ENCODE measurements at regions not wholly inside any gene's neighbourhood (a gene's known extent, or its start where the extent isn't known, plus 50 kb on each side); places are given as distances from the start of the nearest gene placed in this dataset.

GRCh38 chr7:142320883-142321282 is 63.0 kb upstream of the PRSS58 start:
- TF ChIP-seq CTCF (IDR thresholded peaks at IDR 0.05) = no peak
- no peak for DNase-seq (ENCODE audit: low spot score in 2 of 2)
- Histone ChIP-seq H3K27me3 (no peaks in the 10 kb centered on the region), H3K4me1 (no peaks in the 10 kb centered on the region), H3K36me3 (no peaks in the 10 kb centered on the region), H3K27ac (no peak overlapping the region), H3K4me3 (no peak overlapping the region), H3K9me3 (no peaks in the 10 kb centered on the region)
- intact Hi-C loops (cut with DNase I) = no loop called here

- Histone ChIP-seq H3K27me3 (no peaks in the 10 kb centered on the region), H3K36me3 (no peaks in the 10 kb centered on the region), H3K4me3 (no peak overlapping the region), H3K9me3 (no peaks in the 10 kb centered on the region), H3K4me1 (no peaks in the 10 kb centered on the region), H3K27ac (no peak overlapping the region)
- no peak for DNase-seq (ENCODE audit: low spot score in 2 of 2)
- intact Hi-C loops (cut with DNase I) = no loop called here
- TF ChIP-seq CTCF (IDR thresholded peaks at IDR 0.05) = no peak
Observed at GRCh38 chr7:142319970-142320369, 62.1 kb upstream of the PRSS58 start.

- no peaks in the 10 kb centered on the region for H3K4me1 ChIP-seq
- H3K27me3 ChIP-seq = no peaks in the 10 kb centered on the region
- no peak overlapping the region for H3K4me3 ChIP-seq
- no peak for DNase-seq (ENCODE audit: low spot score in 2 of 2)
- TF ChIP-seq CTCF (IDR thresholded peaks at IDR 0.05) = no peak
- H3K9me3 ChIP-seq = no peaks in the 10 kb centered on the region
- intact Hi-C loops (cut with DNase I) = no loop called here
- no peak overlapping the region for H3K27ac ChIP-seq
- H3K36me3 ChIP-seq = no peaks in the 10 kb centered on the region
Observed at GRCh38 chr7:142314281-142314680, 56.4 kb upstream of the PRSS58 start.

- TF ChIP-seq CTCF (IDR thresholded peaks at IDR 0.05) = no peak
- no peak overlapping the region for H3K27ac ChIP-seq
- DNase-seq (ENCODE audit: low spot score in 2 of 2) = no peak
Observed at GRCh38 chr7:142313528-142313927, 55.7 kb upstream of the PRSS58 start.

GRCh38 chr7:142311876-142312275 is 54.0 kb upstream of the PRSS58 start:
- H3K4me1 ChIP-seq = no peaks in the 10 kb centered on the region
- no peak overlapping the region for H3K4me3 ChIP-seq
- H3K9me3 ChIP-seq = no peaks in the 10 kb centered on the region
- TF ChIP-seq CTCF (IDR thresholded peaks at IDR 0.05) = no peak
- no peaks in the 10 kb centered on the region for H3K36me3 ChIP-seq
- no peak overlapping the region for H3K27ac ChIP-seq
- no peaks in the 10 kb centered on the region for H3K27me3 ChIP-seq
- intact Hi-C loops (cut with DNase I) = no loop called here
- DNase-seq (ENCODE audit: low spot score in 2 of 2) = no peak

More at GRCh38 chr7:142313528-142313927, 55.7 kb upstream of the PRSS58 start:
- no peaks in the 10 kb centered on the region for H3K27me3 ChIP-seq
- no peaks in the 10 kb centered on the region for H3K9me3 ChIP-seq
- intact Hi-C loops (cut with DNase I) = no loop called here
- H3K36me3 ChIP-seq = no peaks in the 10 kb centered on the region
- no peak overlapping the region for H3K4me3 ChIP-seq
- H3K4me1 ChIP-seq = no peaks in the 10 kb centered on the region

- Histone ChIP-seq H3K27me3 (no peaks in the 10 kb centered on the region), H3K4me3 (no peak overlapping the region), H3K4me1 (no peaks in the 10 kb centered on the region), H3K9me3 (no peaks in the 10 kb centered on the region), H3K36me3 (no peaks in the 10 kb centered on the region), H3K27ac (no peak overlapping the region)
- DNase-seq (ENCODE audit: low spot score in 2 of 2) = no peak
- intact Hi-C loops (cut with DNase I) = loop anchor here (2.0 kb wide), 1 partner anchor 36 kb away; no protein-coding TSS in a partner anchor
- no peak for TF ChIP-seq CTCF (IDR thresholded peaks at IDR 0.05)
Observed at GRCh38 chr7:142308918-142309317, 51.1 kb upstream of the PRSS58 start.

All from ascending aorta (tissue), 2 donors.